SK-N-SH treated with all-trans-retinoic acid at 6 μM for 48 hours (cell line): ENCODE measurements at regions not wholly inside any gene's neighbourhood (a gene's known extent, or its start where the extent isn't known, plus 50 kb on each side); places are given as distances from the start of the nearest gene placed in this dataset.

Experiments used
- ATAC-seq: fragments of 200-7000 bp; cut with Tn5 transposase; 3 replicates; pipeline ENCODE4 v1.9.1; 2020; ENCODE audit warnings: mild to moderate bottlenecking, moderate library complexity
- ARNTL ChIP-seq: fragments of 450-650 bp; formaldehyde crosslinking; IDR thresholded peaks from 2 replicates; pipeline ENCODE4 v1.5.0; 2020; ENCODE audit warnings: low read depth, mild to moderate bottlenecking, moderate library complexity, borderline replicate concordance
- BACH2 ChIP-seq: fragments of 250-450 bp; sonication (Bioruptor Pico); IDR thresholded peaks from 2 replicates; pipeline ENCODE4 v1.9.0; 2021; ENCODE audit warnings: mild to moderate bottlenecking, borderline replicate concordance
- CSDC2 ChIP-seq: fragments of 250-450 bp; sonication (Bioruptor Pico); IDR thresholded peaks from 2 replicates; pipeline ENCODE4 v1.5.0; 2020; ENCODE audit warnings: mild to moderate bottlenecking, moderate library complexity
- CSRNP3 ChIP-seq: fragments of 250-450 bp; sonication (Bioruptor Pico); IDR thresholded peaks from 2 replicates; pipeline ENCODE4 v1.5.1; 2021; ENCODE audit warnings: mild to moderate bottlenecking, moderate library complexity
- ESRRG ChIP-seq: fragments of 250-450 bp; sonication (Bioruptor Pico); IDR thresholded peaks from 2 replicates; pipeline ENCODE4 v1.6.1; 2021; ENCODE audit warnings: mild to moderate bottlenecking
- GLIS3 ChIP-seq: fragments of 250-450 bp; sonication (Bioruptor Pico); IDR thresholded peaks from 2 replicates; pipeline ENCODE4 v1.5.0; 2020; ENCODE audit warnings: mild to moderate bottlenecking, moderate library complexity
- ISL1 ChIP-seq: fragments of 250-450 bp; sonication (Bioruptor Pico); IDR thresholded peaks from 2 replicates; pipeline ENCODE4 v2.1.2; 2022; ENCODE audit warnings: mild to moderate bottlenecking, moderate library complexity
- OSR1 ChIP-seq: fragments of 250-450 bp; sonication (Bioruptor Pico); IDR thresholded peaks from 2 replicates; pipeline ENCODE4 v1.8.0; 2022; ENCODE audit warnings: moderate library complexity, mild to moderate bottlenecking, inconsistent platforms
- PATZ1 ChIP-seq: fragments of 250-450 bp; sonication (Bioruptor Pico); IDR thresholded peaks from 2 replicates; pipeline ENCODE4 v1.8.0; 2020; ENCODE audit warnings: mild to moderate bottlenecking, moderate library complexity, borderline replicate concordance
- POU6F1 ChIP-seq: fragments of 250-450 bp; sonication (Bioruptor Pico); IDR thresholded peaks from 2 replicates; pipeline ENCODE4 v1.8.0; 2021; ENCODE audit warnings: low read depth, mild to moderate bottlenecking, moderate library complexity, borderline replicate concordance
- PPARA ChIP-seq: fragments of 250-450 bp; sonication (Bioruptor Pico); IDR thresholded peaks from 2 replicates; pipeline ENCODE4 v1.5.0; 2020; ENCODE audit warnings: mild to moderate bottlenecking, borderline replicate concordance
- SNAI2 ChIP-seq: fragments of 250-450 bp; sonication (Bioruptor Pico); IDR thresholded peaks from 2 replicates; pipeline ENCODE4 v1.5.0; 2020; ENCODE audit warnings: mild to moderate bottlenecking, moderate library complexity
- TCF4 ChIP-seq: fragments of 250-450 bp; sonication (Bioruptor Pico); IDR thresholded peaks from 2 replicates; pipeline ENCODE4 v1.8.0; 2021; ENCODE audit warnings: mild to moderate bottlenecking, moderate library complexity, borderline replicate concordance
- TOX ChIP-seq: fragments of 250-450 bp; sonication (Bioruptor Pico); IDR thresholded peaks from 2 replicates; pipeline ENCODE4 v1.8.0; 2021; ENCODE audit warnings: mild to moderate bottlenecking, moderate library complexity, borderline replicate concordance
- TSHZ2 ChIP-seq: fragments of 250-450 bp; sonication (Bioruptor Pico); IDR thresholded peaks from 2 replicates; pipeline ENCODE4 v1.5.0; 2020; ENCODE audit warnings: mild to moderate bottlenecking, moderate library complexity
- ZC3H10 ChIP-seq: fragments of 250-450 bp; sonication (Bioruptor Pico); IDR thresholded peaks from 2 replicates; pipeline ENCODE4 v1.5.1; 2021; ENCODE audit warnings: mild to moderate bottlenecking, moderate library complexity
- ZFP3 ChIP-seq: fragments of 250-450 bp; sonication (Bioruptor Pico); IDR thresholded peaks from 2 replicates; pipeline ENCODE4 v1.5.0; 2020; ENCODE audit warnings: mild to moderate bottlenecking, moderate library complexity
- ZFP30 ChIP-seq: fragments of 450-650 bp; formaldehyde crosslinking; IDR thresholded peaks from 2 replicates; pipeline ENCODE4 v1.5.0; 2022; ENCODE audit warnings: mild to moderate bottlenecking, moderate library complexity
- ZNF70 ChIP-seq: fragments of 450-650 bp; formaldehyde crosslinking; IDR thresholded peaks from 2 replicates; pipeline ENCODE4 v1.5.0; 2020; ENCODE audit warnings: mild to moderate bottlenecking, moderate library complexity
- ZNF8 ChIP-seq: fragments of 450-650 bp; formaldehyde crosslinking; IDR thresholded peaks from 2 replicates; pipeline ENCODE4 v1.5.0; 2020; ENCODE audit warnings: mild to moderate bottlenecking, moderate library complexity

GRCh38 chr18:25786758-25787157 is 303.7 kb downstream of the SS18 start:
- peak; percentile 99 for ATAC-seq

GRCh38 chr18:25780105-25780504 is 310.3 kb downstream of the SS18 start:
- TF ChIP-seq CSRNP3 (CRISPR knock-in tag) (no peak), SNAI2 (CRISPR knock-in tag) (no peak)
- ATAC-seq, result no peak

More at GRCh38 chr18:25786758-25787157, 303.7 kb downstream of the SS18 start:
- TF ChIP-seq ZC3H10 (CRISPR knock-in tag) (peak; percentile 81; the same call in 1 of the 2 replicates), SNAI2 (CRISPR knock-in tag) (no peak), ISL1 (CRISPR knock-in tag) (0 out of 2 replicates have a peak, but pooled peaks have one; percentile 34)

- ATAC-seq, result no peak
- TF ChIP-seq TOX (CRISPR knock-in tag) (no peak), ARNTL (CRISPR knock-in tag) (no peak), PPARA (CRISPR knock-in tag) (no peak), PATZ1 (CRISPR knock-in tag) (no peak), CSRNP3 (CRISPR knock-in tag) (no peak), BACH2 (CRISPR knock-in tag) (no peak), ZFP3 (no peak), ZNF70 (CRISPR knock-in tag) (no peak), ISL1 (CRISPR knock-in tag) (no peak), SNAI2 (CRISPR knock-in tag) (no peak), ESRRG (CRISPR knock-in tag) (no peak), OSR1 (CRISPR knock-in tag) (no peak), CSDC2 (CRISPR knock-in tag) (no peak), POU6F1 (CRISPR knock-in tag) (no peak), ZNF8 (no peak), ZFP30 (CRISPR knock-in tag) (no peak), TCF4 (CRISPR knock-in tag) (no peak), ZC3H10 (CRISPR knock-in tag) (no peak), TSHZ2 (CRISPR knock-in tag) (no peak), GLIS3 (CRISPR knock-in tag) (no peak)
- TF ChIP-seq, all 23 proteins: peak for 0
Measured at GRCh38 chr18:25771796-25772195, 318.6 kb downstream of the SS18 start.

- ATAC-seq, result no peak
- no peak for TF ChIP-seq PATZ1 (CRISPR knock-in tag)
- no peak for TF ChIP-seq SNAI2 (CRISPR knock-in tag)
- no peak for TF ChIP-seq TSHZ2 (CRISPR knock-in tag)
- no peak for TF ChIP-seq CSRNP3 (CRISPR knock-in tag)
- TF ChIP-seq ZNF8, result no peak
- TF ChIP-seq BACH2 (CRISPR knock-in tag), result no peak
Measured at GRCh38 chr18:25764777-25765176, 325.6 kb downstream of the SS18 start.
